SK-N-SH (cell line): ENCODE measurements at regions not wholly inside any gene's neighbourhood (a gene's known extent, or its start where the extent isn't known, plus 50 kb on each side); places are given as distances from the start of the nearest gene placed in this dataset.
"Not testable (repeated sequence)": the region's sequence is repeated elsewhere in the genome, so short reads cannot be mapped to it uniquely, and the experiment has no call there.

Source experiments
- CTCF ChIA-PET: fragments of 300-600, 350-600 bp; formaldehyde crosslinking; extraction: SDS; loops from one replicate; lab custom pipeline; 2021; lab: Yijun Ruan, JAX
- POLR2A ChIA-PET: fragments of 350-600 bp; sonication (Branson Sonifier 250); formaldehyde crosslinking; extraction: SDS; loops from one replicate; lab custom pipeline; 2020; ENCODE audit warnings: antibody characterized with exemption, inconsistent platforms; lab: Yijun Ruan, JAX
- DNase-seq: peaks from one replicate; pipeline ENCODE4 v3.0.0; 2012
- H2AFZ ChIP-seq: fragments of 200-600 bp; sonication (generic); 2 replicates; pipeline ENCODE4 v1.8.1; 2016; ENCODE audit warnings: antibody characterized with exemption, mild to moderate bottlenecking, low read depth
- H3F3A ChIP-seq: fragments of 200-600 bp; sonication (generic); replicated peaks from 2 replicates; pipeline ENCODE3; 2016; ENCODE audit warnings: antibody characterized with exemption, mild to moderate bottlenecking; ENCODE audit not compliant: insufficient read depth
- H3K27ac ChIP-seq, 2 experiments: fragments of 200-500 bp in 1 of 2; fragments of 200-600 bp in 1 of 2; sonication (Bioruptor generic) in 1 of 2; sonication (generic), shearing (Covaris generic) in 1 of 2; 2 replicates each; pipeline versions ENCODE4 v1.5.1 to v1.6.1; 2014 to 2016; ENCODE audit warnings: low read depth in 2 of 2, inconsistent platforms in 1 of 2, low read length in 1 of 2, mild to moderate bottlenecking in 1 of 2, mixed read lengths in 1 of 2
- H3K27me3 ChIP-seq: fragments of 200-600 bp; sonication (generic), shearing (Covaris generic); 2 replicates; pipeline ENCODE4 v1.6.1; 2016; ENCODE audit warnings: mixed run types; ENCODE audit not compliant: insufficient read depth
- H3K36me3 ChIP-seq, 2 experiments: fragments of 200-500 bp in 1 of 2; fragments of 200-600 bp in 1 of 2; sonication (Bioruptor generic) in 1 of 2; sonication (generic) in 1 of 2; replicated peaks in 1 of 2; 2 replicates each; pipeline versions ENCODE3 to v1.5.1; 2014 to 2016; ENCODE audit warnings: low read length in 1 of 2, mild to moderate bottlenecking in 1 of 2; ENCODE audit not compliant: insufficient read depth in 2 of 2, control insufficient read depth in 1 of 2
- H3K4me1 ChIP-seq, 2 experiments: fragments of 200-500 bp in 1 of 2; fragments of 200-600 bp in 1 of 2; sonication (Bioruptor generic) in 1 of 2; sonication (generic), shearing (Covaris generic) in 1 of 2; 2 replicates each; pipeline versions ENCODE4 v1.5.1 to v1.6.1; 2014 to 2016; ENCODE audit warnings: low read depth in 1 of 2, low read length in 1 of 2, mixed run types in 1 of 2; ENCODE audit not compliant: insufficient read depth in 2 of 2, control insufficient read depth in 1 of 2
- H3K4me2 ChIP-seq: fragments of 200-600 bp; sonication (generic), shearing (Covaris generic); 2 replicates; pipeline ENCODE4 v1.6.1; 2017; ENCODE audit warnings: mixed run types
- H3K4me3 ChIP-seq, 2 experiments: fragments of 200-500 bp in 1 of 2; fragments of 200-600 bp in 1 of 2; sonication (Bioruptor generic) in 1 of 2; sonication (generic), shearing (Covaris generic) in 1 of 2; 2 replicates each; pipeline versions ENCODE4 v1.5.1 to v1.8.1; 2014 to 2016; ENCODE audit warnings: low read depth in 2 of 2, inconsistent platforms in 1 of 2, low read length in 1 of 2, mild to moderate bottlenecking in 1 of 2, mixed read lengths in 1 of 2, moderate library complexity in 1 of 2
- H3K79me2 ChIP-seq: fragments of 200-600 bp; sonication (generic); 2 replicates; pipeline ENCODE4 v1.8.1; 2017; ENCODE audit warnings: mild to moderate bottlenecking; ENCODE audit not compliant: insufficient read depth
- H3K9ac ChIP-seq: fragments of 200-600 bp; sonication (generic); 2 replicates; pipeline ENCODE4 v1.6.1; 2017; ENCODE audit warnings: mixed run types
- H3K9me2 ChIP-seq: fragments of 200-600 bp; sonication (generic); 2 replicates; pipeline ENCODE4 v1.6.1; 2017; ENCODE audit warnings: mixed run types
- H3K9me3 ChIP-seq: fragments of 200-600 bp; sonication (generic); 2 replicates; pipeline ENCODE4 v1.6.1; 2017; ENCODE audit warnings: mixed run types, mild to moderate bottlenecking, moderate library complexity
- H4K20me1 ChIP-seq: fragments of 200-600 bp; sonication (generic); 2 replicates; pipeline ENCODE4 v1.6.1; 2017; ENCODE audit warnings: mild to moderate bottlenecking, mixed run types; ENCODE audit not compliant: insufficient read depth
- CHD2 ChIP-seq: fragments of 150-350 bp; IDR thresholded peaks from 2 replicates; pipeline ENCODE4 v1.6.1; 2018; ENCODE audit warnings: low read length; ENCODE audit not compliant: partially characterized antibody
- ELF1 ChIP-seq: IDR thresholded peaks from 2 replicates; pipeline ENCODE4 v1.4.0; 2012
- EP300 ChIP-seq, 2 experiments: IDR thresholded peaks; 2 replicates each; pipeline versions ENCODE4 v1.4.0 to v1.6.1; 2012; ENCODE audit warnings: borderline replicate concordance in 1 of 2, low read depth in 1 of 2, low read length in 1 of 2
- EZH2phosphoT487 ChIP-seq: fragments of 200-600 bp; sonication (generic); IDR thresholded peaks from 2 replicates; pipeline ENCODE4 v1.6.1; 2017; ENCODE audit warnings: low read depth, mixed run types, mild to moderate bottlenecking, antibody characterized with exemption, moderate library complexity, borderline replicate concordance
- FOXM1 ChIP-seq: IDR thresholded peaks from 2 replicates; pipeline ENCODE4 v1.4.0; 2012; ENCODE audit warnings: low read depth, mild to moderate bottlenecking
- GABPA ChIP-seq: IDR thresholded peaks from 2 replicates; pipeline ENCODE4 v1.4.0; 2012; ENCODE audit warnings: low read depth, mild to moderate bottlenecking
- MEF2A ChIP-seq: IDR thresholded peaks from 2 replicates; pipeline ENCODE4 v1.4.0; 2012; ENCODE audit warnings: low read depth, borderline replicate concordance
- POLR2AphosphoS5 ChIP-seq: IDR thresholded peaks from 2 replicates; pipeline ENCODE4 v1.6.1; 2012; ENCODE audit warnings: low read depth, low read length
- RAD21 ChIP-seq: IDR thresholded peaks from 2 replicates; pipeline ENCODE4 v1.6.1; 2012; ENCODE audit warnings: mild to moderate bottlenecking, low read length
- RCOR1 ChIP-seq: fragments of 150-350 bp; IDR thresholded peaks from 2 replicates; pipeline ENCODE4 v1.6.1; 2017; ENCODE audit warnings: antibody characterized with exemption, low read length
- SIN3A ChIP-seq: IDR thresholded peaks from 2 replicates; pipeline ENCODE4 v1.6.1; 2012; ENCODE audit warnings: low read depth, mild to moderate bottlenecking, low read length, moderate library complexity, borderline replicate concordance
- SMC3 ChIP-seq: IDR thresholded peaks from 2 replicates; pipeline ENCODE4 v1.6.1; 2012; ENCODE audit warnings: low read depth, low read length, improper control_type of control experiment
- TCF12 ChIP-seq: IDR thresholded peaks from 2 replicates; pipeline ENCODE4 v1.4.0; 2012
- WGBS: methylation state at CpG from one replicate; pipeline ENCODE4 v1.1.6; 2017; ENCODE audit warnings: low lambda C conversion rate; 5-methylcytosine and 5-hydroxymethylcytosine counted together
- TF ChIP-seq, protein P1 (sequence below): IDR thresholded peaks from 2 replicates; pipeline ENCODE4 v1.4.0; 2012; ENCODE audit warnings: low read depth
- TF ChIP-seq, protein P2 (sequence below): IDR thresholded peaks from 2 replicates; pipeline ENCODE4; 2012
- TF ChIP-seq, protein P3 (sequence below): fragments of 150-350 bp; IDR thresholded peaks from 2 replicates; pipeline ENCODE4 v1.6.1; 2017; ENCODE audit warnings: antibody characterized with exemption, low read length, low read depth, borderline replicate concordance
- TF ChIP-seq, protein P4 (sequence below): IDR thresholded peaks from 2 replicates; pipeline ENCODE4 v1.6.1; 2012; ENCODE audit warnings: mild to moderate bottlenecking, low read depth, low read length, moderate library complexity
- TF ChIP-seq, protein P5 (sequence below): fragments of 150-350 bp; IDR thresholded peaks from 2 replicates; pipeline ENCODE4 v1.6.1; 2016; ENCODE audit warnings: mild to moderate bottlenecking, low read depth, low read length

DNA sequence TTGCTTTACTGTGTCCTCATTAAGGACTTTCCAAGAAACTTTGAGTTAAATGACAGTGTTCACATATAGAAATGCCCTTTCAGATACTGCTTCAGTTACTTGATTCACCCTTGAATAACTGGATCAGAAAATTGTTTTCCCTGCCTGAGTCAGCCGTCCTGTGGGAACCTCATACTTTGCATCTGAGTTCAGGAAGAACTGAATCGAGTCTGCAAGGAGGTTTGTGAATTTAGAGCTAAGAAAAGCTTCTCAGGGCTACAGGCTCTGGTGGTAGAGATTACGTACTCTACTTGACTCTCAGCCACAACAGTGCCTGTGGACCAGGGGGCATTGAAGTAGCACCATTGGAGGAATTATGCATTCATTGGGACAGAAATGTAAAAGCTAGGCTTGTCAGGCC is 252.4 kb upstream of the C2CD4B start:
- H2AFZ ChIP-seq = no peak overlapping the region
- H3K36me3 ChIP-seq = no peaks in the 10 kb centered on the region
- H3F3A ChIP-seq = no peaks in the 10 kb centered on the region
- whole genome bisulfite sequencing = 79% methylated on average over 3 of the region's 3 CpGs
- DNase-seq = no peak
- peaks cover 18 to 20% of the 10 kb centered on the region in 2 experiments; a peak in 3 of 4 replicates for H3K4me1 ChIP-seq
- H3K79me2 ChIP-seq = peaks cover 53% of the 10 kb centered on the region
- peaks cover 6% of the 10 kb centered on the region; the same call in 1 of the 2 replicates for H4K20me1 ChIP-seq
- H3K27me3 ChIP-seq = no peaks in the 10 kb centered on the region
- no peaks in the 10 kb centered on the region for H3K9me2 ChIP-seq
- CTCF ChIA-PET = interaction anchor here (1.1 kb wide), 1 partner anchor 20 kb away, joined by 3 read pairs; no protein-coding TSS in a partner anchor
- H3K4me2 ChIP-seq = peak overlapping the region; percentile 39; the same call in 1 of the 2 replicates
- POLR2A ChIA-PET = no interaction called here
- no peak for TF ChIP-seq POLR2AphosphoS5
- TF ChIP-seq SMC3 = no peak
- TF ChIP-seq FOXM1 = no peak
- TF ChIP-seq RAD21 = no peak
- TF ChIP-seq, protein P1, sequence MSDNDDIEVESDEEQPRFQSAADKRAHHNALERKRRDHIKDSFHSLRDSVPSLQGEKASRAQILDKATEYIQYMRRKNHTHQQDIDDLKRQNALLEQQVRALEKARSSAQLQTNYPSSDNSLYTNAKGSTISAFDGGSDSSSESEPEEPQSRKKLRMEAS = no peak
- no peak for TF ChIP-seq RCOR1
- TF ChIP-seq, protein P2, sequence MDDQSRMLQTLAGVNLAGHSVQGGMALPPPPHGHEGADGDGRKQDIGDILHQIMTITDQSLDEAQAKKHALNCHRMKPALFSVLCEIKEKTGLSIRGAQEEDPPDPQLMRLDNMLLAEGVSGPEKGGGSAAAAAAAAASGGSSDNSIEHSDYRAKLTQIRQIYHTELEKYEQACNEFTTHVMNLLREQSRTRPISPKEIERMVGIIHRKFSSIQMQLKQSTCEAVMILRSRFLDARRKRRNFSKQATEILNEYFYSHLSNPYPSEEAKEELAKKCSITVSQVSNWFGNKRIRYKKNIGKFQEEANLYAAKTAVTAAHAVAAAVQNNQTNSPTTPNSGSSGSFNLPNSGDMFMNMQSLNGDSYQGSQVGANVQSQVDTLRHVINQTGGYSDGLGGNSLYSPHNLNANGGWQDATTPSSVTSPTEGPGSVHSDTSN = no peak
- TF ChIP-seq EZH2phosphoT487 = no peak
- TF ChIP-seq SIN3A = no peak
- TF ChIP-seq GABPA = no peak
- no peak for TF ChIP-seq CHD2
- TF ChIP-seq, protein P3, sequence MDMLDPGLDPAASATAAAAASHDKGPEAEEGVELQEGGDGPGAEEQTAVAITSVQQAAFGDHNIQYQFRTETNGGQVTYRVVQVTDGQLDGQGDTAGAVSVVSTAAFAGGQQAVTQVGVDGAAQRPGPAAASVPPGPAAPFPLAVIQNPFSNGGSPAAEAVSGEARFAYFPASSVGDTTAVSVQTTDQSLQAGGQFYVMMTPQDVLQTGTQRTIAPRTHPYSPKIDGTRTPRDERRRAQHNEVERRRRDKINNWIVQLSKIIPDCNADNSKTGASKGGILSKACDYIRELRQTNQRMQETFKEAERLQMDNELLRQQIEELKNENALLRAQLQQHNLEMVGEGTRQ = no peak
- TF ChIP-seq, protein P4, sequence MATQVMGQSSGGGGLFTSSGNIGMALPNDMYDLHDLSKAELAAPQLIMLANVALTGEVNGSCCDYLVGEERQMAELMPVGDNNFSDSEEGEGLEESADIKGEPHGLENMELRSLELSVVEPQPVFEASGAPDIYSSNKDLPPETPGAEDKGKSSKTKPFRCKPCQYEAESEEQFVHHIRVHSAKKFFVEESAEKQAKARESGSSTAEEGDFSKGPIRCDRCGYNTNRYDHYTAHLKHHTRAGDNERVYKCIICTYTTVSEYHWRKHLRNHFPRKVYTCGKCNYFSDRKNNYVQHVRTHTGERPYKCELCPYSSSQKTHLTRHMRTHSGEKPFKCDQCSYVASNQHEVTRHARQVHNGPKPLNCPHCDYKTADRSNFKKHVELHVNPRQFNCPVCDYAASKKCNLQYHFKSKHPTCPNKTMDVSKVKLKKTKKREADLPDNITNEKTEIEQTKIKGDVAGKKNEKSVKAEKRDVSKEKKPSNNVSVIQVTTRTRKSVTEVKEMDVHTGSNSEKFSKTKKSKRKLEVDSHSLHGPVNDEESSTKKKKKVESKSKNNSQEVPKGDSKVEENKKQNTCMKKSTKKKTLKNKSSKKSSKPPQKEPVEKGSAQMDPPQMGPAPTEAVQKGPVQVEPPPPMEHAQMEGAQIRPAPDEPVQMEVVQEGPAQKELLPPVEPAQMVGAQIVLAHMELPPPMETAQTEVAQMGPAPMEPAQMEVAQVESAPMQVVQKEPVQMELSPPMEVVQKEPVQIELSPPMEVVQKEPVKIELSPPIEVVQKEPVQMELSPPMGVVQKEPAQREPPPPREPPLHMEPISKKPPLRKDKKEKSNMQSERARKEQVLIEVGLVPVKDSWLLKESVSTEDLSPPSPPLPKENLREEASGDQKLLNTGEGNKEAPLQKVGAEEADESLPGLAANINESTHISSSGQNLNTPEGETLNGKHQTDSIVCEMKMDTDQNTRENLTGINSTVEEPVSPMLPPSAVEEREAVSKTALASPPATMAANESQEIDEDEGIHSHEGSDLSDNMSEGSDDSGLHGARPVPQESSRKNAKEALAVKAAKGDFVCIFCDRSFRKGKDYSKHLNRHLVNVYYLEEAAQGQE = no peak
- no peak for TF ChIP-seq EP300 (IDR thresholded peaks at IDR 0.05; ENCODE audit: borderline replicate concordance in 1 of 2, low read depth in 1 of 2, low read length in 1 of 2)
- TF ChIP-seq ELF1 = no peak
- TF ChIP-seq TCF12 = no peak
- TF ChIP-seq MEF2A = no peak
- TF ChIP-seq, protein P5, sequence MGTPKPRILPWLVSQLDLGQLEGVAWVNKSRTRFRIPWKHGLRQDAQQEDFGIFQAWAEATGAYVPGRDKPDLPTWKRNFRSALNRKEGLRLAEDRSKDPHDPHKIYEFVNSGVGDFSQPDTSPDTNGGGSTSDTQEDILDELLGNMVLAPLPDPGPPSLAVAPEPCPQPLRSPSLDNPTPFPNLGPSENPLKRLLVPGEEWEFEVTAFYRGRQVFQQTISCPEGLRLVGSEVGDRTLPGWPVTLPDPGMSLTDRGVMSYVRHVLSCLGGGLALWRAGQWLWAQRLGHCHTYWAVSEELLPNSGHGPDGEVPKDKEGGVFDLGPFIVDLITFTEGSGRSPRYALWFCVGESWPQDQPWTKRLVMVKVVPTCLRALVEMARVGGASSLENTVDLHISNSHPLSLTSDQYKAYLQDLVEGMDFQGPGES = no peak
- TF ChIP-seq, all 33 proteins: peak for 0
- Histone ChIP-seq H3K4me3 (no peak overlapping the region), H3K27ac (no peak overlapping the region), H3K9me3 (no peaks in the 10 kb centered on the region), H3K9ac (no peak overlapping the region)

DNA sequence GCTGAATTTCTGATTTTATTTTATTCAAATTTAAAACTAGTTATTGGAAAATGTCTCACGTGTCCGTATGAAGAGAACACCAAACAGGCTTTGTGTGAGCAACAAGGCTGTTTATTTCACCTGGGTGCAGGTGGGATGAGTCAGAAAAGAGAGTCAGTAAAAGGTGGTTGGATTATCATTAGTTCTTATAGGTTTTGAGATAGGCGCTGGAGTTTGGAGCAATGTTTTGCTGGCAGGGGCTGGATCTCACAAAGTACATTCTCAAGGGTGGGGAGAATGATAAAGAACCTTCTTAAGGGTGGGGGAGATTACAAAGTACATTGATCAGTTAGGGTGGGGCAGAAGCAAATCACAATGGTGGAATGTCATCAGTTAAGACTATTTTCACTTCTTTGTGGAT is 253.4 kb upstream of the C2CD4B start:
- H3K9ac ChIP-seq, H3K27me3 ChIP-seq, H3K9me3 ChIP-seq, H4K20me1 ChIP-seq, H3K36me3 ChIP-seq, CTCF ChIA-PET, H3K9me2 ChIP-seq, DNase-seq, H3K27ac ChIP-seq, H3K4me3 ChIP-seq, H2AFZ ChIP-seq, POLR2A ChIA-PET, H3F3A ChIP-seq: not testable (repeated sequence)
- H3K4me2 ChIP-seq = 0 out of 2 replicates have a peak overlapping the region, but pooled peaks have one; percentile 39
- whole genome bisulfite sequencing = 93% methylated on average over 3 of the region's 3 CpGs
- H3K4me1 ChIP-seq = peaks cover 8 to 12% of the 10 kb centered on the region in 2 experiments; a peak in 2 of 4 replicates
- peaks cover 46% of the 10 kb centered on the region for H3K79me2 ChIP-seq
